CD4-positive, alpha-beta T cell (primary cell): ENCODE measurements at regions not wholly inside any gene's neighbourhood (a gene's known extent, or its start where the extent isn't known, plus 50 kb on each side); places are given as distances from the start of the nearest gene placed in this dataset.

ENCODE experiments used
- ATAC-seq: fragments of 200-7000 bp; cut with Tn5 transposase; one replicate; pipeline ENCODE4 v1.10.0; 2022; ENCODE audit warnings: mild to moderate bottlenecking; ENCODE audit not compliant: poor library complexity
- CTCF ChIA-PET: fragments of 350-600 bp; sonication (Branson Sonifier 250); formaldehyde crosslinking; loops from one replicate; lab custom pipeline; 2021; ENCODE audit warnings: antibody characterized with exemption, inconsistent platforms; lab: Charles Lee
- POLR2A ChIA-PET: fragments of 350-600 bp; sonication (Branson Sonifier 250); formaldehyde crosslinking; loops from one replicate; lab custom pipeline; 2021; ENCODE audit warnings: antibody characterized with exemption, inconsistent platforms; lab: Charles Lee
- DNase-seq, 14 experiments: peaks; one replicate each; pipeline ENCODE4 v3.0.0-alpha.2; 2013 to 2020; ENCODE audit warnings: mixed read lengths in 2 of 14
- H3K27ac ChIP-seq, 2 donors: one replicate each; pipeline versions ENCODE4 v1.5.1 to v1.7.0; 2013; ENCODE audit warnings: low read length in 2 of 2, low read depth in 1 of 2, mild to moderate bottlenecking in 1 of 2
- H3K27me3 ChIP-seq, 2 experiments: 1 replicate in 1 of 2; 2 replicates in 1 of 2; pipeline versions ENCODE4 v1.6.1 to v1.7.0; 2013; ENCODE audit warnings: low read length in 2 of 2, control low read depth in 1 of 2, mild to moderate bottlenecking in 1 of 2, moderate library complexity in 1 of 2; ENCODE audit not compliant: insufficient read depth in 2 of 2, control insufficient read depth in 1 of 2
- H3K36me3 ChIP-seq: one replicate; pipeline ENCODE4 v1.6.1; 2013; ENCODE audit warnings: low read length, control low read depth; ENCODE audit not compliant: insufficient read depth
- H3K4me1 ChIP-seq: one replicate; pipeline ENCODE4 v1.6.1; 2013; ENCODE audit warnings: low read length, control low read depth; ENCODE audit not compliant: insufficient read depth
- H3K4me3 ChIP-seq: one replicate; pipeline ENCODE4 v1.5.1; 2013; ENCODE audit warnings: mild to moderate bottlenecking, low read length, moderate library complexity
- H3K9me3 ChIP-seq, 2 experiments: 1 replicate in 1 of 2; 2 replicates in 1 of 2; pipeline versions ENCODE4 v1.6.1 to v1.7.0; 2013; ENCODE audit warnings: low read length in 2 of 2, mild to moderate bottlenecking in 2 of 2, control low read depth in 1 of 2, moderate library complexity in 1 of 2; ENCODE audit not compliant: control insufficient read depth in 1 of 2, insufficient read depth in 1 of 2
- H3K27ac Mint-ChIP-seq: one replicate; pipeline ENCODE4 v1.8.0; 2020; ENCODE audit warnings: mixed read lengths
- H3K27me3 Mint-ChIP-seq: one replicate; pipeline ENCODE4 v1.8.0; 2021; ENCODE audit warnings: mixed read lengths
- H3K36me3 Mint-ChIP-seq: one replicate; pipeline ENCODE4 v1.8.0; 2021; ENCODE audit warnings: low read depth, mixed read lengths
- H3K4me1 Mint-ChIP-seq: one replicate; pipeline ENCODE4 v1.8.0; 2021; ENCODE audit warnings: low read depth, mixed read lengths
- H3K4me3 Mint-ChIP-seq: one replicate; pipeline ENCODE4 v1.8.0; 2020; ENCODE audit warnings: mild to moderate bottlenecking, mixed read lengths
- H3K9me3 Mint-ChIP-seq: one replicate; pipeline ENCODE4 v1.8.0; 2020; ENCODE audit warnings: mixed read lengths
- intact Hi-C, 2 experiments: fragments of 100-400 bp; cut with DNase I in 1 of 2; cut with micrococcal nuclease in 1 of 2; formaldehyde crosslinking; loops; one replicate each; pipeline versions ENCODE4 v1.15.1 to v1.9.0; 2023 to 2025; cut with DNase I, micrococcal nuclease
- TF ChIP-seq, protein P1 (sequence below): fragments of 200-600 bp; IDR thresholded peaks from one replicate; pipeline ENCODE4 v1.8.0; 2022; ENCODE audit warnings: antibody characterized with exemption, mild to moderate bottlenecking

DNA sequence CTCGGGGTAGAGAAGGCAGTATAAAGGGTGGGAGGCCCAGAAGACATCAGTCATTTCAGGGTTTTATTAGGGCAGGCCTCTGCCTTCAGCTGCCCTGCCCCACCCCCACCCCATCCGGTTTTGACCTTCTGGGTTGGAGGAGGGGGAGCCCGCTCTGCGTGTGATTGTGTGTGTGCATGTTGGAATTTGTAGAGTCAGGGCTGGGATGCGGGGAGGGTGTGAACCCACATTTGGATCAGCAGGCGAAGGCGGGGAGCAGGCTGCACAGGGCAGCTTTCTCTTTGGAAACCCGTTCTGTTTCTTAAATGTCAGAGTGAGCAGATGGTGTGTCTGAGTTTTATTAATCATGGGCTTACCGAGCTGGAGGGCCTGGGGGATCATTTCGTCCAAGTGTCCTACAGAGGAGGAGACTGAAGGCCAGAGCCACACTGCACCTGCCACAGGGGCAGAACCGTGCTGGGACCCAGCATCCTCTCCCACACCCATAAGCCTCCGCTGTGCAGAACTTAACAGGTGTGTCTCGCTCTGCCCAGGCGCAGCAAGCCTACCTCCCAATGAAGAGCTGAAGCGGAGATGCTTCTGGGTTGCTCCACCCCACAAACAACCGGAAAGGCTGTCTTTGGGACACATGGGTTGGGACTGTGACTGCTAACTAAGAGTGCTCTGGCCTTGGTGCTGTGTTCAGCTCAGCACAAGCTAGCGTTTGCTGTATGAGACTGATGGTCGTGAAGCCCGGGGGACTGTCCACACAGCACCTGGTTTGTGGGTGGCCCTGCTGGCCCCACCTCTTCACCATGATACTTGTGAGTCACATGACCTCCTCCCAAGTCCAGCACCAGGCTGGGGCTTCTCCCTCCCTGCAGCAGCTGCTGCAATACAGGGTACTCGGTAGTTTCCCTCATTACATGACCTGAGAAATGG, 70.9 kb upstream of the GSE1 start:
- CTCF ChIA-PET, result no interaction called here

DNA sequence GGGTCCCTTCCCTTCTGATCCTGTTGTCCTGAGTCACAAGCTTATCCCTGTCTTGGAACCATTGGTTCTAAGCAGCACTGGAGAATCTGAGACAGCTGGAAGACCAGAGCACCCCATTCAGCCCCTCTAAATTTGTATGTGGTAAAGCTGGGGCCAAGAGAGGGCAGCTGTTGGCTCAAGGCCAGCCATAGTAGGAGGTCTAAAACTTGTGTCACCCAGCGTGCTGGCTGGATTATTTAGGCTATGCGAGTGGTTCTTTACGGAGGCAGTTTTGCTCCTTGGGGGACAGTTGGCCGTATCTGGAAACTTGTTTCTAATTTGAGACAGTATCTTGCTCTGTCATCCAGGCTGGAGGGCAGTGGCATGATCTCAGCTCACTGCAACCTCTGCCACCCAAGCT, 69.6 kb upstream of the GSE1 start:
- no peaks in the 10 kb centered on the region for H3K36me3 ChIP-seq
- intact Hi-C loops, result no loop called here
- CTCF ChIA-PET, result no interaction called here
- Mint-ChIP-seq H3K27me3 (no peaks in the 10 kb centered on the region), H3K36me3 (no peaks in the 10 kb centered on the region), H3K27ac (no peak overlapping the region), H3K9me3 (no peaks in the 10 kb centered on the region), H3K4me3 (no peak overlapping the region), H3K4me1 (no peaks in the 10 kb centered on the region)
- no peaks in the 10 kb centered on the region for H3K27me3 ChIP-seq
- no peak for ATAC-seq
- no peak for DNase-seq
- POLR2A ChIA-PET, result no interaction called here
- H3K27ac ChIP-seq, result no peak overlapping the region
- H3K9me3 ChIP-seq, result peaks cover 8 to 29% of the 10 kb centered on the region in 2 experiments
- TF ChIP-seq, protein P1, sequence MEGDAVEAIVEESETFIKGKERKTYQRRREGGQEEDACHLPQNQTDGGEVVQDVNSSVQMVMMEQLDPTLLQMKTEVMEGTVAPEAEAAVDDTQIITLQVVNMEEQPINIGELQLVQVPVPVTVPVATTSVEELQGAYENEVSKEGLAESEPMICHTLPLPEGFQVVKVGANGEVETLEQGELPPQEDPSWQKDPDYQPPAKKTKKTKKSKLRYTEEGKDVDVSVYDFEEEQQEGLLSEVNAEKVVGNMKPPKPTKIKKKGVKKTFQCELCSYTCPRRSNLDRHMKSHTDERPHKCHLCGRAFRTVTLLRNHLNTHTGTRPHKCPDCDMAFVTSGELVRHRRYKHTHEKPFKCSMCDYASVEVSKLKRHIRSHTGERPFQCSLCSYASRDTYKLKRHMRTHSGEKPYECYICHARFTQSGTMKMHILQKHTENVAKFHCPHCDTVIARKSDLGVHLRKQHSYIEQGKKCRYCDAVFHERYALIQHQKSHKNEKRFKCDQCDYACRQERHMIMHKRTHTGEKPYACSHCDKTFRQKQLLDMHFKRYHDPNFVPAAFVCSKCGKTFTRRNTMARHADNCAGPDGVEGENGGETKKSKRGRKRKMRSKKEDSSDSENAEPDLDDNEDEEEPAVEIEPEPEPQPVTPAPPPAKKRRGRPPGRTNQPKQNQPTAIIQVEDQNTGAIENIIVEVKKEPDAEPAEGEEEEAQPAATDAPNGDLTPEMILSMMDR, result no peak
- peaks cover 7% of the 10 kb centered on the region for H3K4me1 ChIP-seq
- no peak overlapping the region for H3K4me3 ChIP-seq

More for the DNA sequence above, 70.9 kb upstream of the GSE1 start:
- no peak overlapping the region for H3K4me3 ChIP-seq
- DNase-seq, result no peak
- ATAC-seq, result no peak
- TF ChIP-seq, protein P1, result no peak
- H3K27ac ChIP-seq, result no peak overlapping the region
- no peak overlapping the region for H3K4me3 Mint-ChIP-seq
- H3K27me3 Mint-ChIP-seq, result no peaks in the 10 kb centered on the region
- no peak overlapping the region for H3K27ac Mint-ChIP-seq
- no peaks in the 10 kb centered on the region for H3K9me3 Mint-ChIP-seq
- peaks cover 7% of the 10 kb centered on the region for H3K4me1 ChIP-seq
- H3K9me3 ChIP-seq, result peaks cover 8 to 27% of the 10 kb centered on the region in 2 experiments
- POLR2A ChIA-PET, result no interaction called here
- H3K36me3 Mint-ChIP-seq, result no peaks in the 10 kb centered on the region
- intact Hi-C loops, result no loop called here
- H3K4me1 Mint-ChIP-seq, result no peaks in the 10 kb centered on the region
- no peaks in the 10 kb centered on the region for H3K36me3 ChIP-seq
- no peaks in the 10 kb centered on the region for H3K27me3 ChIP-seq

DNA sequence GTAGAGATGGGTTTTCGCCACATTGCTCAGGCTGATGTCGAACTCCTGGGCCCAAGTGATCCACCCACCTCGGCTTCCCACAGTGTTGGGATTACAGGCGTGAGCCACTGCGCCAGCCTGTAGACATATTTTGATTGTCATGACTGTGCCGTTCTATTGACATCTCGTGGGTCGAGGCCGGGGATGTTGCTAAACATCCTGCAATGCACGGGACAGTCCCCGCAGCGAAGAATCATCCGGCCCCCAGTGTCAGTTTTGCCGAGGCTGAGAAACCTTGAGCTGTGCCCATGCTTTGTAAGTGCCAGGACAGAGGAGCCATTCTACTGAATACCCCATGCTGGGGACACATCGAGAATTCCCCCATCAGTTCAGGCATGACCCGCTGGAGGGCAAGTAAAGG, 69.1 kb upstream of the GSE1 start:
- Histone ChIP-seq H3K27ac (no peak overlapping the region), H3K36me3 (no peaks in the 10 kb centered on the region), H3K4me1 (peaks cover 7% of the 10 kb centered on the region), H3K27me3 (no peaks in the 10 kb centered on the region), H3K9me3 (peaks cover 8 to 26% of the 10 kb centered on the region in 2 experiments), H3K4me3 (no peak overlapping the region)
- no peak overlapping the region for H3K4me3 Mint-ChIP-seq
- H3K9me3 Mint-ChIP-seq, result no peaks in the 10 kb centered on the region
- CTCF ChIA-PET, result no interaction called here
- DNase-seq (no peak), ATAC-seq (no peak)
- intact Hi-C loops, result no loop called here
- no peaks in the 10 kb centered on the region for H3K4me1 Mint-ChIP-seq
- POLR2A ChIA-PET, result no interaction called here
- no peaks in the 10 kb centered on the region for H3K36me3 Mint-ChIP-seq
- TF ChIP-seq, protein P1, result no peak
- no peak overlapping the region for H3K27ac Mint-ChIP-seq
- H3K27me3 Mint-ChIP-seq, result no peaks in the 10 kb centered on the region
